GM19238 (cell line): ENCODE measurements at regions not wholly inside any gene's neighbourhood (a gene's known extent, or its start where the extent isn't known, plus 50 kb on each side); places are given as distances from the start of the nearest gene placed in this dataset.

Experiments used
- DNase-seq: peaks from one replicate; pipeline ENCODE4 v3.0.0; 2011; ENCODE audit warnings: low spot score; ENCODE audit not compliant: insufficient read length

GRCh38 chr6:14826456-14826855 lies 419.4 kb upstream of the JARID2 start:
- DNase-seq: no peak

- no peak for DNase-seq
Observed at GRCh38 chr6:14827354-14827753, 418.5 kb upstream of the JARID2 start.

GRCh38 chr6:14828201-14828611 lies 417.7 kb upstream of the JARID2 start:
- no peak for DNase-seq

- no peak for DNase-seq
Observed at GRCh38 chr6:14831070-14831469, 414.8 kb upstream of the JARID2 start.

GRCh38 chr6:14831937-14832336 lies 413.9 kb upstream of the JARID2 start:
- DNase-seq: no peak

DNA sequence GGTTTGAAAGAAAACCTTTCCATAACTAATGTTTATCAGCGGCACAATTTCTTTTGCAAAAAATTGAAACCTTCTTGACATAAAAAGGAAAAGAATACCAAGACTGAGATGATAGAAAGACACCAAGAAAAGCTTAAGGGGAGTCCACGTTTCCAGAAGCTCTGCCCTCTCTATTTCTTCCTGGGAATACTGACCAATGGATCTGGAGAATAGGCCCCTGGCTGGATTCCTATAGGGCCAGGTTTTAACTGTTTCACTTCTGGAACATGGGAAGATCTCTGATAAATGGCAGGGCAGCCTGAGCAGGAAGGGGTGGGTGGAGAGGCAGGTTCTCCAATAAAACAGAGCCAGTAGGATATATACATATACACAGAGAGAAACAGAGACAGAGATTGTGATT lies 413.4 kb upstream of the JARID2 start:
- DNase-seq: no peak

- no peak for DNase-seq
Observed at GRCh38 chr6:14834851-14835530, 410.9 kb upstream of the JARID2 start.

- no peak for DNase-seq
Observed at GRCh38 chr6:14837435-14837834, 408.4 kb upstream of the JARID2 start.

DNA sequence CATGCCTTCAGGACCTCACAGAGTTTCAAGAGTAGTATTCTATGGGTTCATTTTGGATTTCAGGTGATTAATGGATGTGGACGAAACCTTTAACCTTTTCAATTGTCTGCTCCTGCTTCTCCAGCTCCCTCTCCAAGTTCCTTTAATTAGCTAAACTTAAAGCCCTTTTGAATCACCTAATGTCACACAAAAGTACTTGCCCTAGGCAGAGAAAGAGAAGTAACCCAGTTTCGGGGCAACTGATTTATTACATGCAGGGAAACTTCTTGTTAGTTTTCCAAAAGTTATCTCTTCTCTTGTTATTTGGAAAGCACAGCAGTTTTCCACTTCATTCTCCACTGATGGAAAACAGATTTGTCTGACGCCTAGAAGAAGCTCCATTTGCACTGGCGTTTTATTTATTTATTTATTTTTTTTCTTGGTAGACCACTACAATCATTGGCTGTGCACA lies 407.7 kb upstream of the JARID2 start:
- DNase-seq: no peak

DNA sequence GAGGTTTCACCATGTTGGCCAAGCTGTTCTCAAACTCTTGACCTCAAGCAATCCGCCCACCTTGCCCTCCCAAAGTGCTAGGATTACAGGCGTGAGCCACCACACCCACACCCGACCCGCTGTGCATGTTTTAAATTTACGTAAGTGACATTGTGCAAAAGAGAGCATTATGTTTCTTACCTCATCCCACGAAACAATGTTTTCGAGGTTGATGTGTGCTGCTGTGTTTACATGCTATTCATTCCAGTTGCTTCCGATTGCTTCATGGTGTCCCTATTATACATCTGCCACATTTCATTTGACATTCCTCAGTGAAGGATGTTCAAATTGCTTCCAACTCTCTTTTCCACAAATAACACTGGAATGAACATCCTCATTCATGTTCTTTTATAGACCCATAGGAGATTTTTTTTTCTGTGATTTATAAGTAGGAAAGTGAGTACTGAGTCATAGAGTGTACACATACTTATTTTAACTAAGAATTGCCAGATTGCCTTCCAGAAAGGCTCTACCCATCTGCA lies 403.9 kb upstream of the JARID2 start:
- DNase-seq: no peak

DNA sequence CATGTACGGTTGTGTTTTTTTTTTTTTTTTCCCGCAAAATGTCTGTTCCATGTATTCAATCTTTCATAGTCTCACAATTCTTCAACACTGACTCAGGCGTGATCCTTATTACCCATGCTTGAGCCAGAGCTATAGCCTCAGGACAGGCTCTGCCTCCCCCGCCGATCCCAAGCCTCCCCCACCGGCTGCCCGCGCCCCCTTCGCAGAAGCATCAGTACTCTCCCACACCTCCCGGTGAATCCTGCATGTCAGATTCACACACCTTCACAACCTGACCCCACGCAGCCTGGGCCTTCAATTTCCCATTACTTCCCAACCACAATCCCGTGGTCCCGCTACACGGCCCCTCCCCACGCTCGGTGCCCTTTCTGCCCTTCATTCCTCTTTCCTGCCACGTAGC lies 401.5 kb upstream of the JARID2 start:
- no peak for DNase-seq

DNA sequence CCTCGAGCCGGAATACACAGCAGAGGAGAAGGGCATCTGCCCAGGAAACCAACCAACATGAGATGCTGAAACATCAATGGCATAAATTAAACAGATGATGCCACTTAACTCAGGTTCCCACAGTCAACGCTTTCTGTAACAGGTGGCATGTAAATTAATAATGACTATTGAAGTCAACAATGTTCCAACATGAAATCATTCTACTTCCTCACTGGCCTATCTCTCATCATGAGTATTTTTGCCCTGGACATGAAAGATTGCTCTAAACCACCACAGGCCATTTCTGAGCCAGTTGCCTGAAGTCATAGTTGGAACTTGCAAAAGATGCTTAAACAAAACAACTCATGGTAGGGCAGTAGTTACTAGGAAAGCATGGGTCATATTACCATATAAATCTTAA lies 397.9 kb upstream of the JARID2 start:
- DNase-seq: no peak

GRCh38 chr6:14849185-14849584 lies 396.7 kb upstream of the JARID2 start:
- no peak for DNase-seq

GRCh38 chr6:14851281-14851680 lies 394.6 kb upstream of the JARID2 start:
- DNase-seq: no peak

DNA sequence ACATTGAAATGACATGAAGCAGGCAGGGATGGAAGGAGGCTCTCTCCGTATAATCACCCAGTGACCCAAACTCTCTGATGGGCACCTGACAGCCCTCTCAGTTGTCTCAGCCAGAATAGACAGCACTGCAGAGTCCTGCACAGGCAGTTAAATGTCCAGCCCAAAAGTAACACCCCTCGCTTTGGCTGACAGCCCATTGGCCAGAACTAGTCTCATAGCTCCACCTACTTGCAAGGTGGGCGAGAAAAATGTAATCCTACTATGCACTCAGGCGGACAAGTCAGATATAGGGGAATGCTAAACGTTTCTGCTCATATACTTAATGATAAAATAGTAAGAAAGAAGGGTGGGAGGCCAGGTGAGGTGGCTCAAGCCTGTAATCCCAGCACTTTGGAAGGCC lies 393.5 kb upstream of the JARID2 start:
- DNase-seq: no peak

- no peak for DNase-seq
Observed at GRCh38 chr6:14856177-14856576, 389.7 kb upstream of the JARID2 start.

GRCh38 chr6:14857001-14857400 lies 388.9 kb upstream of the JARID2 start:
- DNase-seq: no peak

DNA sequence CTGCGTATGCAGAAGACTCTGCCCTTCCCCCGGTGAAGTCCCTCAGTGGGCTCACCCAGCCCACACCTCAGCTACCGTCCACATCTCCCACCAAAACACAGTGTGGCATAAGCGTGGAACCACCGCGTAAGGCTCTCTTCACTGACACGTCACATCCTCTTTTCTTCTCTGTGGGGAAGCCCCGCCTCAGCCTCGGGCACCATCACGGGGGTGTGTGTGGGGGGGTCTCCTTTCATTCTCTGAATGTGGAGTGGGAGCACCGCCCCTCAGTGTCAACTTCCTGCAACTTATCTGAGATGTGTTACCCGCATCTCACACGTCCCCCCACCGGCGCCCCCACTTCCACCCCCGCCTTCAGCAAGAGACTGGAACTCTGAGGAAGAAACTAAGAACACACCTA lies 388.4 kb upstream of the JARID2 start:
- DNase-seq: no peak

DNA sequence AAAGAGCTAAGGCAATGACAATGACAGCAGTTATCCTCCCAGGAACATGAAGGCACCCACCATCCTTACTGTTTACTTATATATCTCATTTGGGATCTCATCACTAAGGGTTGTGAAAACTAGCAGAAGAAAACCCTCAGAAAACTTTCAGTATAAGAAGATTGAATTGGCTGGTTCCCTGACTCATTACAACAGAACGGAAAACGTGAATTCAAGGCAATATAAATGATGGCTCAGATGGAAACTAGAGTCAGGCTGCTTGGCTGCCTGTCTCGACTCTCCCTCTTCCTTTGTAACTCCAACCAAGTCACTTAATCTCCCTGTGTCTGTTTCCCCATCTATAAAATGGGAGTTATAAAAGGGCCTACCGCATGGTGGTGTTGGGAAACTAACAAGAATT lies 387.1 kb upstream of the JARID2 start:
- DNase-seq: no peak

GRCh38 chr6:14860774-14861173 lies 385.1 kb upstream of the JARID2 start:
- no peak for DNase-seq

GRCh38 chr6:14861491-14861943 lies 384.4 kb upstream of the JARID2 start:
- no peak for DNase-seq

DNA sequence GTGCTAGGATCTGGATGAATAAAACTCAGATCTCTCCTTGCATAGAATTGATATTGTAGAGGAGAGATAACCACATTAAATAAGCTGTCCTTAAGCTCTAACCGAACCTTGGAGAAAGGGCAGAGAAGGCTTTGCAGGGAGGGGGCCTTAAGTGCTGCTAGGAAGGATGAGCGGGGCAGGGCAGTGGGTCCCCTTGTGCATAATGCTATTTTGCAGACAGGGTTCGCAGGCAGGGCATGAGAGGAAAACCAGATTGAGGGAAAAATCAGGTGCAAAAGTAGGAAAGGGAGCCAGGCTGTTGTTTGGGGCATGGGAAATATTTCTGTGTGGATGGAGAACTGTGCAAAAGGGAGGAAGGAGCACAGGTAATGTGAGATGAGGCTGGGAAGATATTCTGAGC lies 383.0 kb upstream of the JARID2 start:
- no peak for DNase-seq
